HCT116 (cell line): ENCODE measurements at regions not wholly inside any gene's neighbourhood (a gene's known extent, or its start where the extent isn't known, plus 50 kb on each side); places are given as distances from the start of the nearest gene placed in this dataset.

Experiments used
- ATAC-seq: fragments of 200-7000 bp; cut with Tn5 transposase; 2 replicates; pipeline ENCODE4 v1.9.1; 2020; ENCODE audit warnings: mild to moderate bottlenecking, moderate library complexity
- BruUV-seq: library from RNA; stranded (reverse); fragments of 400-500 nt; replicated peaks from 2 replicates; lab custom pipeline; 2021; lab: Mats Ljungman, UMichigan
- CTCF ChIA-PET: fragments of 300-600 bp; sonication (Branson Sonifier 250); formaldehyde crosslinking; loops from one replicate; lab custom pipeline; 2021; ENCODE audit warnings: antibody characterized with exemption; lab: Charles Lee
- POLR2A ChIA-PET: fragments of 300-600, 350-600 bp; sonication (Branson Sonifier 250); formaldehyde crosslinking; loops from one replicate; lab custom pipeline; 2021; ENCODE audit warnings: antibody characterized with exemption; lab: Charles Lee
- RAD21 ChIA-PET, 2 experiments: fragments of 300-600 bp; sonication (Branson Sonifier 250); formaldehyde crosslinking; loops; one replicate each; lab custom pipeline; 2023; ENCODE audit warnings: low total read pairs in 2 of 2; ENCODE audit not compliant: uncharacterized antibody in 2 of 2, unreplicated experiment in 2 of 2, low non-redundant PET in 1 of 2; lab: Charles Lee
- DNase-seq: peaks from one replicate; pipeline ENCODE4 v3.0.0-alpha.2; 2010; ENCODE audit warnings: low read depth, low spot score
- H2AFZ ChIP-seq: fragments of 200-600 bp; shearing (Covaris generic), sonication (generic); 2 replicates; pipeline ENCODE4 v1.6.1; 2017; ENCODE audit warnings: low read depth, mixed run types, mixed read lengths, antibody characterized with exemption, low read length; ENCODE audit not compliant: poor library complexity, severe bottlenecking
- H3K27ac ChIP-seq: 2 replicates; pipeline ENCODE4 v1.5.1; 2012; ENCODE audit warnings: low read depth, low read length
- H3K27me3 ChIP-seq: fragments of 200-600 bp; sonication (generic); 2 replicates; pipeline ENCODE4 v1.6.1; 2016; ENCODE audit warnings: mixed run types, low read length, mixed read lengths; ENCODE audit not compliant: insufficient read depth
- H3K36me3 ChIP-seq, 2 experiments: fragments of 200-500 bp in 1 of 2; fragments of 200-600 bp in 1 of 2; sonication (Bioruptor generic) in 1 of 2; sonication (generic) in 1 of 2; 2 replicates each; pipeline versions ENCODE4 v1.5.1 to v1.6.1; 2014 to 2016; ENCODE audit warnings: low read length in 2 of 2, inconsistent platforms in 1 of 2, mixed read lengths in 1 of 2, mixed run types in 1 of 2; ENCODE audit not compliant: insufficient read depth in 2 of 2, control insufficient read depth in 1 of 2
- H3K4me1 ChIP-seq, 2 experiments: fragments of 200-600 bp in 1 of 2; sonication (generic) in 1 of 2; 2 replicates each; pipeline versions ENCODE4 v1.5.1 to v1.6.1; 2012 to 2017; ENCODE audit warnings: low read length in 2 of 2, inconsistent platforms in 1 of 2, mild to moderate bottlenecking in 1 of 2, mixed read lengths in 1 of 2, mixed run types in 1 of 2, moderate library complexity in 1 of 2; ENCODE audit not compliant: insufficient read depth in 2 of 2, control insufficient read depth in 1 of 2
- H3K4me2 ChIP-seq: fragments of 200-600 bp; sonication (generic); 2 replicates; pipeline ENCODE4 v1.6.1; 2017; ENCODE audit warnings: mixed run types, low read length, mixed read lengths
- H3K4me3 ChIP-seq, 2 experiments: fragments of 200-600 bp in 1 of 2; sonication (generic) in 1 of 2; replicated peaks in 1 of 2; 2 replicates each; pipeline ENCODE4 v1.5.1; 2011 to 2016; ENCODE audit warnings: low read length in 2 of 2, control low read depth in 1 of 2, low read depth in 1 of 2, mild to moderate bottlenecking in 1 of 2, mixed read lengths in 1 of 2, mixed run types in 1 of 2
- H3K79me2 ChIP-seq: fragments of 200-600 bp; sonication (generic); 2 replicates; pipeline ENCODE4 v1.6.1; 2017; ENCODE audit warnings: mild to moderate bottlenecking, mixed run types, low read length, moderate library complexity, mixed read lengths; ENCODE audit not compliant: insufficient read depth
- H3K9ac ChIP-seq: fragments of 200-600 bp; sonication (generic); 2 replicates; pipeline ENCODE4 v1.6.1; 2016; ENCODE audit warnings: low read length, mixed read lengths
- H3K9me2 ChIP-seq: fragments of 200-600 bp; sonication (generic), shearing (Covaris generic); 2 replicates; pipeline ENCODE4 v1.6.1; 2017; ENCODE audit warnings: mixed run types, mild to moderate bottlenecking, moderate library complexity; ENCODE audit not compliant: insufficient read depth
- H3K9me3 ChIP-seq, 2 experiments: fragments of 200-500 bp in 1 of 2; fragments of 200-600 bp in 1 of 2; sonication (Bioruptor generic) in 1 of 2; sonication (generic) in 1 of 2; 2 replicates each; pipeline ENCODE4 v1.6.1; 2014 to 2017; ENCODE audit warnings: low read length in 2 of 2, mixed read lengths in 2 of 2, inconsistent platforms in 1 of 2, low read depth in 1 of 2, mild to moderate bottlenecking in 1 of 2, mixed run types in 1 of 2, moderate library complexity in 1 of 2; ENCODE audit not compliant: control insufficient read depth in 1 of 2, insufficient read depth in 1 of 2
- H4K20me1 ChIP-seq: fragments of 200-600 bp; sonication (generic), shearing (Covaris generic); 2 replicates; pipeline ENCODE4 v1.6.1; 2017; ENCODE audit warnings: mixed run types, mild to moderate bottlenecking, moderate library complexity; ENCODE audit not compliant: insufficient read depth
- ATF3 ChIP-seq: IDR thresholded peaks from 2 replicates; pipeline ENCODE4 v1.6.1; 2012
- CTCF ChIP-seq, 3 experiments: fragments of 200-600 bp in 1 of 3; sonication (generic) in 1 of 3; IDR thresholded peaks in 2 of 3; conservative IDR thresholded peaks in 1 of 3; 2 replicates each; pipeline ENCODE4 v1.5.1; 2012 to 2017; ENCODE audit warnings: low read depth in 2 of 3, low read length in 2 of 3, antibody characterized with exemption in 1 of 3, borderline replicate concordance in 1 of 3, control low read depth in 1 of 3, mild to moderate bottlenecking in 1 of 3, mixed read lengths in 1 of 3, mixed run types in 1 of 3, moderate library complexity in 1 of 3; ENCODE audit not compliant: insufficient read depth in 1 of 3
- EZH2 ChIP-seq: fragments of 200-600 bp; sonication (generic); IDR thresholded peaks from 2 replicates; pipeline ENCODE4 v1.6.1; 2017; ENCODE audit warnings: antibody characterized with exemption, mixed run types
- JUND ChIP-seq: IDR thresholded peaks from 2 replicates; pipeline ENCODE4 v1.6.1; 2012
- MAX ChIP-seq: IDR thresholded peaks from 2 replicates; pipeline ENCODE4 v1.6.1; 2012
- POLR2A ChIP-seq: IDR thresholded peaks from 2 replicates; pipeline ENCODE4 v1.7.0; 2011; ENCODE audit warnings: borderline replicate concordance; ENCODE audit not compliant: insufficient read depth, insufficient read length; ENCODE audit errors: extremely low read depth
- POLR2AphosphoS5 ChIP-seq: IDR thresholded peaks from 2 replicates; pipeline ENCODE4 v1.6.1; 2011; ENCODE audit warnings: mild to moderate bottlenecking, low read depth, low read length, moderate library complexity
- RAD21 ChIP-seq: IDR thresholded peaks from 2 replicates; pipeline ENCODE4 v1.6.1; 2012; ENCODE audit warnings: low read depth, mild to moderate bottlenecking
- REST ChIP-seq: IDR thresholded peaks from 2 replicates; pipeline ENCODE4 v1.6.1; 2012; ENCODE audit warnings: low read depth
- SRF ChIP-seq: IDR thresholded peaks from 2 replicates; pipeline ENCODE4 v1.6.1; 2012; ENCODE audit warnings: low read depth
- ZFX ChIP-seq: fragments of 450-650 bp; IDR thresholded peaks from 2 replicates; pipeline ENCODE4 v1.6.1; 2017
- ZNF274 ChIP-seq: fragments of 200-500 bp; sonication (Bioruptor generic); IDR thresholded peaks from 2 replicates; pipeline ENCODE4 v1.6.1; 2014; ENCODE audit warnings: mild to moderate bottlenecking, low read depth, low read length, inconsistent platforms
- intact Hi-C: fragments of 100-400 bp; cut with micrococcal nuclease; formaldehyde crosslinking; loops from 2 replicates; pipeline ENCODE4 v1.10.0; 2022

GRCh38 chr2:200179151-200179550 lies 127.3 kb upstream of the SPATS2L start:
- POLR2A ChIA-PET = no interaction called here
- Histone ChIP-seq H3K9me3 (no peaks in the 10 kb centered on the region), H3K4me3 (no peak overlapping the region), H2AFZ (no peak overlapping the region), H3K9ac (no peak overlapping the region), H3K4me1 (no peaks in the 10 kb centered on the region), H3K9me2 (no peaks in the 10 kb centered on the region), H4K20me1 (no peaks in the 10 kb centered on the region), H3K36me3 (no peaks in the 10 kb centered on the region), H3K27ac (no peak overlapping the region), H3K4me2 (no peak overlapping the region), H3K27me3 (no peaks in the 10 kb centered on the region), H3K79me2 (no peaks in the 10 kb centered on the region)
- CTCF ChIA-PET = no interaction called here
- no peak for DNase-seq
- no peak for TF ChIP-seq POLR2AphosphoS5
- BruUV-seq = no TSS peak
- intact Hi-C loops = no loop called here
- ATAC-seq = no peak
- RAD21 ChIA-PET = no interaction called here

- H3K4me1 ChIP-seq = no peaks in the 10 kb centered on the region
- no peak overlapping the region for H3K4me2 ChIP-seq
- no peak for TF ChIP-seq POLR2AphosphoS5
- no peak for TF ChIP-seq ZNF274
- no peak for TF ChIP-seq JUND
- TF ChIP-seq ZFX = no peak
- no peak for TF ChIP-seq RAD21
- no peak for TF ChIP-seq REST
- no peak for TF ChIP-seq MAX
- no peak for TF ChIP-seq POLR2A
- TF ChIP-seq EZH2 = no peak
- TF ChIP-seq SRF = no peak
- no peak for TF ChIP-seq CTCF (IDR thresholded peaks at IDR 0.05 in 2 of 3, conservative IDR thresholded peaks at IDR 0.05 in 1 of 3; ENCODE audit: borderline replicate concordance in 1 of 3, insufficient read depth in 1 of 3, low read depth in 2 of 3, low read length in 2 of 3)
- no peak for TF ChIP-seq ATF3
- TF ChIP-seq, all 23 proteins: peak for 0
- Histone ChIP-seq H3K79me2 (no peaks in the 10 kb centered on the region), H3K27me3 (0 out of 2 replicates have a peak, but pooled peaks cover 6% of the 10 kb centered on the region), H3K27ac (no peak overlapping the region), H3K9me3 (no peaks in the 10 kb centered on the region), H4K20me1 (no peaks in the 10 kb centered on the region), H3K36me3 (no peaks in the 10 kb centered on the region), H3K4me3 (no peak overlapping the region), H3K9ac (no peak overlapping the region), H3K9me2 (no peaks in the 10 kb centered on the region), H2AFZ (no peak overlapping the region)
- RAD21 ChIA-PET = no interaction called here
- CTCF ChIA-PET = no interaction called here
- intact Hi-C loops = no loop called here
- ATAC-seq = no peak
- DNase-seq = no peak
- POLR2A ChIA-PET = no interaction called here
- BruUV-seq = no TSS peak
Measured at GRCh38 chr2:200180943-200181342, 125.5 kb upstream of the SPATS2L start.
